ENCODE measurements at regions not wholly inside any gene's neighbourhood (a gene's known extent, or its start where the extent isn't known, plus 50 kb on each side); places are given as distances from the start of the nearest gene placed in this dataset.
"Not testable (repeated sequence)": the region's sequence is repeated elsewhere in the genome, so short reads cannot be mapped to it uniquely, and the experiment has no call there.

- intact Hi-C loops (cut with DNase I) = no loop called here
Observed at GRCh38 chr21:18118566-18118965, 126.1 kb upstream of the CHODL start.

GRCh38 chr21:18117176-18117575, 127.5 kb upstream of the CHODL start:
- intact Hi-C loops (cut with DNase I) = no loop called here

More at GRCh38 chr21:18118566-18118965, 126.1 kb upstream of the CHODL start:
- DNase-seq (ENCODE audit: low spot score) = no peak

GRCh38 chr21:18114810-18115209, 129.8 kb upstream of the CHODL start:
- intact Hi-C loops (cut with DNase I) = no loop called here

More at GRCh38 chr21:18117176-18117575, 127.5 kb upstream of the CHODL start:
- no peak for DNase-seq (ENCODE audit: low spot score)

GRCh38 chr21:18104802-18105201, 139.8 kb upstream of the CHODL start:
- no peak for DNase-seq (ENCODE audit: low spot score)
- intact Hi-C loops (cut with DNase I) = no loop called here

More at GRCh38 chr21:18114810-18115209, 129.8 kb upstream of the CHODL start:
- no peak for DNase-seq (ENCODE audit: low spot score)

GRCh38 chr21:18096413-18096812, 148.2 kb upstream of the CHODL start:
- DNase-seq (ENCODE audit: low spot score); intact Hi-C loops (cut with DNase I): not testable (repeated sequence)

- no peak for DNase-seq (ENCODE audit: low spot score)
- intact Hi-C loops (cut with DNase I) = no loop called here
Observed at GRCh38 chr21:18089786-18090185, 154.8 kb upstream of the CHODL start.

GRCh38 chr21:18070392-18070791, 174.2 kb upstream of the CHODL start:
- intact Hi-C loops (cut with DNase I) = no loop called here
- no peak for DNase-seq (ENCODE audit: low spot score)

- intact Hi-C loops (cut with DNase I) = no loop called here
- DNase-seq (ENCODE audit: low spot score) = no peak
Observed at GRCh38 chr21:18069875-18070274, 174.8 kb upstream of the CHODL start.

- DNase-seq (ENCODE audit: low spot score) = no peak
- intact Hi-C loops (cut with DNase I) = no loop called here
Observed at GRCh38 chr21:18060402-18060801, 184.2 kb upstream of the CHODL start.

GRCh38 chr21:18058731-18059398, 185.8 kb upstream of the CHODL start:
- no peak for DNase-seq (ENCODE audit: low spot score)

GRCh38 chr21:18053151-18053550, 191.5 kb upstream of the CHODL start:
- DNase-seq (ENCODE audit: low spot score) = no peak
- intact Hi-C loops (cut with DNase I) = no loop called here

More at GRCh38 chr21:18058731-18059398, 185.8 kb upstream of the CHODL start:
- intact Hi-C loops (cut with DNase I) = no loop called here

- no peak for DNase-seq (ENCODE audit: low spot score)
- intact Hi-C loops (cut with DNase I) = no loop called here
Observed at GRCh38 chr21:18049461-18049860, 195.2 kb upstream of the CHODL start.

GRCh38 chr21:18041012-18041411, 203.6 kb upstream of the CHODL start:
- DNase-seq (ENCODE audit: low spot score) = no peak
- intact Hi-C loops (cut with DNase I) = no loop called here

- intact Hi-C loops (cut with DNase I) = no loop called here
Observed at GRCh38 chr21:18030248-18030647, 211.1 kb upstream of the C21orf91 start.

GRCh38 chr21:18026359-18026758, 207.2 kb upstream of the C21orf91 start:
- DNase-seq (ENCODE audit: low spot score) = no peak
- intact Hi-C loops (cut with DNase I) = no loop called here

More at GRCh38 chr21:18030248-18030647, 211.1 kb upstream of the C21orf91 start:
- DNase-seq (ENCODE audit: low spot score) = no peak

GRCh38 chr21:18023711-18024110, 204.6 kb upstream of the C21orf91 start:
- DNase-seq (ENCODE audit: low spot score) = no peak
- intact Hi-C loops (cut with DNase I) = no loop called here

- intact Hi-C loops (cut with DNase I) = no loop called here
- no peak for DNase-seq (ENCODE audit: low spot score)
Observed at GRCh38 chr21:18023157-18023556, 204.0 kb upstream of the C21orf91 start.

GRCh38 chr21:18007121-18007520, 188.0 kb upstream of the C21orf91 start:
- intact Hi-C loops (cut with DNase I) = no loop called here
- no peak for DNase-seq (ENCODE audit: low spot score)

- no peak for DNase-seq (ENCODE audit: low spot score)
- intact Hi-C loops (cut with DNase I) = no loop called here
Observed at GRCh38 chr21:18006691-18007090, 187.5 kb upstream of the C21orf91 start.

- no peak for DNase-seq (ENCODE audit: low spot score)
- intact Hi-C loops (cut with DNase I) = no loop called here
Observed at GRCh38 chr21:18002393-18002792, 183.2 kb upstream of the C21orf91 start.

GRCh38 chr21:18000981-18001686, 182.0 kb upstream of the C21orf91 start:
- no peak for DNase-seq (ENCODE audit: low spot score)
- intact Hi-C loops (cut with DNase I) = no loop called here
